Endodermal cell (in vitro differentiated cells): ENCODE measurements at regions not wholly inside any gene's neighbourhood (a gene's known extent, or its start where the extent isn't known, plus 50 kb on each side); places are given as distances from the start of the nearest gene placed in this dataset.

ENCODE experiments used
- DNase-seq: peaks from one replicate; pipeline ENCODE4 v3.0.0-alpha.2; 2017
- H3K27ac ChIP-seq: 2 replicates; pipeline ENCODE4 v1.5.1; 2013; ENCODE audit warnings: mild to moderate bottlenecking, low read depth, low read length, moderate library complexity
- H3K27me3 ChIP-seq: 2 replicates; pipeline ENCODE4 v1.6.1; 2013; ENCODE audit warnings: mild to moderate bottlenecking, low read length, moderate library complexity; ENCODE audit not compliant: insufficient read depth, control insufficient read depth, poor library complexity, severe bottlenecking
- H3K36me3 ChIP-seq: 2 replicates; pipeline ENCODE4 v1.7.0; 2013; ENCODE audit warnings: mild to moderate bottlenecking, low read length, moderate library complexity; ENCODE audit not compliant: control insufficient read depth, insufficient read depth
- H3K4me1 ChIP-seq: one replicate; pipeline ENCODE4 v1.7.0; 2013; ENCODE audit warnings: low read length; ENCODE audit not compliant: control insufficient read depth, insufficient read depth
- H3K4me3 ChIP-seq: 2 replicates; pipeline ENCODE4 v1.5.1; 2013; ENCODE audit warnings: mild to moderate bottlenecking, low read length, moderate library complexity
- H3K9ac ChIP-seq: 2 replicates; pipeline ENCODE4 v1.6.1; 2013; ENCODE audit warnings: mild to moderate bottlenecking, low read length, moderate library complexity; ENCODE audit not compliant: poor library complexity, severe bottlenecking; ENCODE audit errors: extremely low read depth
- H3K9me3 ChIP-seq: 2 replicates; pipeline ENCODE4 v1.6.1; 2013; ENCODE audit warnings: mild to moderate bottlenecking, low read length, moderate library complexity; ENCODE audit not compliant: control insufficient read depth
- H3K27ac Mint-ChIP-seq: 2 replicates; pipeline ENCODE4 v1.8.0; 2020; ENCODE audit warnings: mixed read lengths
- H3K27me3 Mint-ChIP-seq: 2 replicates; pipeline ENCODE4 v1.8.0; 2021; ENCODE audit warnings: mild to moderate bottlenecking, mixed read lengths; ENCODE audit not compliant: insufficient read depth
- H3K36me3 Mint-ChIP-seq: 2 replicates; pipeline ENCODE4 v1.8.0; 2020; ENCODE audit warnings: low read depth, mixed read lengths
- H3K4me1 Mint-ChIP-seq: 2 replicates; pipeline ENCODE4 v1.8.0; 2020; ENCODE audit warnings: mixed read lengths
- H3K4me3 Mint-ChIP-seq: 2 replicates; pipeline ENCODE4 v1.8.0; 2020; ENCODE audit warnings: mild to moderate bottlenecking, moderate library complexity, mixed read lengths
- H3K9me3 Mint-ChIP-seq: 2 replicates; pipeline ENCODE4 v1.8.0; 2020; ENCODE audit warnings: mild to moderate bottlenecking, mixed read lengths
- WGBS, 2 experiments: methylation state at CpG; one replicate each; pipeline versions ENCODE4 v1.1.5 to v1.1.7; 2013; ENCODE audit warnings: missing lambda C conversion rate in 2 of 2, mixed read lengths in 1 of 2; ENCODE audit not compliant: insufficient coverage in 1 of 2, insufficient read length in 1 of 2; 5-methylcytosine and 5-hydroxymethylcytosine counted together
- TF ChIP-seq, protein P1 (sequence below): fragments of 200-600 bp; sonication (generic); conservative IDR thresholded peaks from 2 replicates; pipeline ENCODE4 v1.5.0; 2021; ENCODE audit warnings: antibody characterized with exemption, mild to moderate bottlenecking

DNA sequence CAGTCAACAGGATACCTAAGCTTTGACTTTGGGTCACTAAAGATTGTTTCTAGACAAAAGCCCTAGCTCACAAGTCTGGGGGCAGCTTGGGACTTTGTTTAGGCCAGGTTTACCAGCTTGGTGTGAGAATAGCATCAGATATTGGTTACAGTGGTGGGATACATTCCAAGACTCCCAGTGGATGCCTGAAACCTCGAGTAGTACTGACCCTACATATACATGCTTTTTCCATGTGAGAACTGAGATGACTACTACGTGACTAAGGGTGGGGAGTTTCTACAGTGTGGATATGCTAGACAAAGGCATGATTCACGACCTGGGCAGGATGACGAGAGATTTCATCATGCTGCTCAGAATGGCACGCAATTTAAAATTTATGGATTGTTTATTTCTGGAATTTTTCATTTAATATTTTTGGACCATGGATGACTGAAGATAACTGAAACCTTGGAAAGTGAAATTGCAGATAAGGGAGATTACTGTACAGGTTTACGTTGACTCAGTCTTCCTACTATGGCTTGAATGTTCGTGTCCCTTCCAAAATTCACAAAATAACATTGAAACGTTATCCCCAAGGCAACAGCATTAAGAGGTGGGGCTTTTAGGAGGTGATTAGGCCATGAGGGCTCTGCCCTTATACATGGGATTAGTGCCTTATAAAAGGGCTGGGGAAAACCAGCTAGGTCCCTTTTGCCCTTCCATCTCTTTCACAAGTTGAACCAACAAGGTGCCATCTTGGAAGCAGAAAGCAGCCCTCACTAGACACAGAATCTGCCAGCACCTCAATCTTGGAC lies 50.2 kb upstream of the CTAGE1 start:
- Histone ChIP-seq H3K36me3 (no peaks in the 10 kb centered on the region), H3K4me1 (peaks cover 22% of the 10 kb centered on the region), H3K27ac (no peak overlapping the region), H3K9ac (no peak overlapping the region), H3K4me3 (peak overlapping the region; percentile 0), H3K9me3 (no peaks in the 10 kb centered on the region), H3K27me3 (no peaks in the 10 kb centered on the region)
- 97 to 98% methylated on average over 6 to 8 of the region's 8 CpGs for WGBS, 2 experiments
- H3K36me3 Mint-ChIP-seq: no peaks in the 10 kb centered on the region
- peaks cover 2% of the 10 kb centered on the region for H3K9me3 Mint-ChIP-seq
- H3K27ac Mint-ChIP-seq: no peak overlapping the region
- peaks cover 18% of the 10 kb centered on the region for H3K27me3 Mint-ChIP-seq
- H3K4me1 Mint-ChIP-seq: peaks cover 43% of the 10 kb centered on the region
- no peak overlapping the region for H3K4me3 Mint-ChIP-seq
- DNase-seq: no peak
- TF ChIP-seq, protein P1, sequence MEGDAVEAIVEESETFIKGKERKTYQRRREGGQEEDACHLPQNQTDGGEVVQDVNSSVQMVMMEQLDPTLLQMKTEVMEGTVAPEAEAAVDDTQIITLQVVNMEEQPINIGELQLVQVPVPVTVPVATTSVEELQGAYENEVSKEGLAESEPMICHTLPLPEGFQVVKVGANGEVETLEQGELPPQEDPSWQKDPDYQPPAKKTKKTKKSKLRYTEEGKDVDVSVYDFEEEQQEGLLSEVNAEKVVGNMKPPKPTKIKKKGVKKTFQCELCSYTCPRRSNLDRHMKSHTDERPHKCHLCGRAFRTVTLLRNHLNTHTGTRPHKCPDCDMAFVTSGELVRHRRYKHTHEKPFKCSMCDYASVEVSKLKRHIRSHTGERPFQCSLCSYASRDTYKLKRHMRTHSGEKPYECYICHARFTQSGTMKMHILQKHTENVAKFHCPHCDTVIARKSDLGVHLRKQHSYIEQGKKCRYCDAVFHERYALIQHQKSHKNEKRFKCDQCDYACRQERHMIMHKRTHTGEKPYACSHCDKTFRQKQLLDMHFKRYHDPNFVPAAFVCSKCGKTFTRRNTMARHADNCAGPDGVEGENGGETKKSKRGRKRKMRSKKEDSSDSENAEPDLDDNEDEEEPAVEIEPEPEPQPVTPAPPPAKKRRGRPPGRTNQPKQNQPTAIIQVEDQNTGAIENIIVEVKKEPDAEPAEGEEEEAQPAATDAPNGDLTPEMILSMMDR: no peak

DNA sequence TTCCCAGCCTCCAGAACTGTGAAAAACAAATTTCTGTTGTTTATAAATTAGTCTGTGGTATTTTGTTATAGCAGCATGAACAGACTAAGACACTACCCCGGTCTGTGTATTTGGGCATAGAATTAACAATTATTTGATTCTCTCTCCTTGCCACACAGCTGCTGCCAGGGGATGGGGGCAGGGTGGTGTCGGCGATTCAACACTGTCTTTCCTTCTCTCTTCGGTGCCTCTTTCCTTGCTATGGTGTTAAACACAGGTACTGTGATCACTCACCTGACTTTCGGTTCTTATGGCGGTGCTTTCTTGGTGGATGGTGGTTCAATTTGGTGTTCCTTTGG lies 50.8 kb upstream of the CTAGE1 start:
- H3K27ac ChIP-seq: no peak overlapping the region
- no peak overlapping the region for H3K9ac ChIP-seq
- WGBS, 2 experiments: 92 to 100% methylated on average over 1 to 6 of the region's 6 CpGs
- TF ChIP-seq, protein P1: no peak
- H3K9me3 Mint-ChIP-seq: peaks cover 2% of the 10 kb centered on the region
- H3K27me3 Mint-ChIP-seq: peaks cover 22% of the 10 kb centered on the region
- H3K27ac Mint-ChIP-seq: no peak overlapping the region
- H3K27me3 ChIP-seq: no peaks in the 10 kb centered on the region
- H3K4me3 Mint-ChIP-seq: no peak overlapping the region
- H3K4me3 ChIP-seq: no peak overlapping the region
- H3K4me1 ChIP-seq: peaks cover 22% of the 10 kb centered on the region
- no peak for DNase-seq
- peaks cover 43% of the 10 kb centered on the region for H3K4me1 Mint-ChIP-seq
- no peaks in the 10 kb centered on the region for H3K36me3 ChIP-seq
- no peaks in the 10 kb centered on the region for H3K9me3 ChIP-seq
- H3K36me3 Mint-ChIP-seq: no peaks in the 10 kb centered on the region

DNA sequence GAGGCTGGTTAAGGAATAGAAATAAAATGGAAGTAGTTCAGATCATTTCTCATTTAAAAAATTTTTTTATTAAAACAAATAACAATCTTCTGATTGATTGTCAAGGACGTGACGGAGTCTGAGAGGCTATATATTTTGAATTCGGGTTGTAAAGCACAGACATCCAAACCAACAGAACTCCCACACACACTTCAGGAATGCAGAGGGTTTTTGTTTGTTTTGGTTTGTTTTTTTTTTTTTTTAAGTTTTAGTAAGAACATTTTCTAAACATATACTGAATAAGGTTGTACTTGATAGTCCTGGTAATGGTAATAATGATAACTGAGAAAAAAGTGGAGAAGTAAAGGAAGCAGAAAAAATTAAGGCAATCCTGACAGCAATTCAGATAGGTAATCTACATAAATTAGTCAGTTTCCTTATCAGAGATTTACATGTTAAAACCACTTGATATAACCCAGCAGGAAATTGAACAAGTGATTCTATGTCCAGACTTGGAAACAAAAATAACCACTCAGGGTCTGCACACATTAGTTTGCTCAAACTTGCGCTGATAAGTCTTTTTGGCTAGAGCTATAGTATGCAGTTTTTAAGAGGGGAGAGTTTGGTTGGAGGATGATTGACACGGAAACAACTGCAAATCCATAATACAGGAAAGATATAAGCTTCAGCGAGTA lies 51.5 kb upstream of the CTAGE1 start:
- peaks cover 21% of the 10 kb centered on the region for H3K27me3 Mint-ChIP-seq
- peaks cover 43% of the 10 kb centered on the region for H3K4me1 Mint-ChIP-seq
- H3K4me3 Mint-ChIP-seq: no peak overlapping the region
- TF ChIP-seq, protein P1: no peak
- WGBS, 2 experiments: 81 to 92% methylated on average over 2 to 3 of the region's 6 CpGs
- Histone ChIP-seq H3K4me1 (peaks cover 22% of the 10 kb centered on the region), H3K36me3 (no peaks in the 10 kb centered on the region), H3K9me3 (no peaks in the 10 kb centered on the region), H3K4me3 (no peak overlapping the region), H3K27ac (no peak overlapping the region), H3K27me3 (no peaks in the 10 kb centered on the region), H3K9ac (no peak overlapping the region)
- peaks cover 2% of the 10 kb centered on the region for H3K9me3 Mint-ChIP-seq
- no peak for DNase-seq
- H3K36me3 Mint-ChIP-seq: no peaks in the 10 kb centered on the region
- no peak overlapping the region for H3K27ac Mint-ChIP-seq
